H9 (cell line): ENCODE measurements at regions not wholly inside any gene's neighbourhood (a gene's known extent, or its start where the extent isn't known, plus 50 kb on each side); places are given as distances from the start of the nearest gene placed in this dataset.

ENCODE experiments used
- DNase-seq: peaks from one replicate; pipeline ENCODE4 v3.0.0-alpha.2; 2017
- H2AFZ ChIP-seq: one replicate; pipeline ENCODE4 v1.6.1; 2013; ENCODE audit warnings: mild to moderate bottlenecking, low read length, control low read depth, moderate library complexity
- H2AK5ac ChIP-seq: 2 replicates; pipeline ENCODE4 v1.6.1; 2013; ENCODE audit warnings: low read length, control low read depth, mixed read lengths; ENCODE audit not compliant: insufficient read length
- H2BK120ac ChIP-seq: one replicate; pipeline ENCODE4 v1.6.1; 2013; ENCODE audit warnings: low read depth, mild to moderate bottlenecking, low read length, control low read depth, inconsistent platforms; ENCODE audit not compliant: poor library complexity, severe bottlenecking
- H2BK12ac ChIP-seq: 2 replicates; pipeline ENCODE4 v1.6.1; 2013; ENCODE audit warnings: low read length, control low read depth, mixed read lengths, low read depth; ENCODE audit not compliant: insufficient read length
- H2BK15ac ChIP-seq: 2 replicates; pipeline ENCODE4 v1.6.1; 2013; ENCODE audit warnings: low read depth, low read length, control low read depth
- H2BK20ac ChIP-seq: one replicate; pipeline ENCODE4 v1.6.1; 2013; ENCODE audit warnings: low read depth, mild to moderate bottlenecking, low read length, control low read depth, inconsistent platforms; ENCODE audit not compliant: poor library complexity, severe bottlenecking
- H2BK5ac ChIP-seq: 2 replicates; pipeline ENCODE4 v1.6.1; 2013; ENCODE audit warnings: low read length, control low read depth, mixed read lengths; ENCODE audit not compliant: insufficient read length
- H3K14ac ChIP-seq: 2 replicates; pipeline ENCODE4 v1.6.1; 2013; ENCODE audit warnings: low read length, control low read depth; ENCODE audit not compliant: insufficient read depth
- H3K18ac ChIP-seq: 2 replicates; pipeline ENCODE4 v1.6.1; 2013; ENCODE audit warnings: low read depth, mild to moderate bottlenecking, mixed read lengths, low read length, control low read depth; ENCODE audit not compliant: insufficient read length
- H3K23ac ChIP-seq: 2 replicates; pipeline ENCODE4 v1.6.1; 2013; ENCODE audit warnings: low read length, control low read depth, mixed read lengths, low read depth; ENCODE audit not compliant: insufficient read length
- H3K23me2 ChIP-seq: 2 replicates; pipeline ENCODE4 v1.6.1; 2013; ENCODE audit warnings: low read depth, mild to moderate bottlenecking, mixed read lengths, low read length, control low read depth; ENCODE audit not compliant: insufficient read length, poor library complexity, severe bottlenecking
- H3K27ac ChIP-seq: 2 replicates; pipeline ENCODE4 v1.5.1; 2013; ENCODE audit warnings: low read length, control low read depth, mixed read lengths, low read depth; ENCODE audit not compliant: insufficient read length
- H3K27me3 ChIP-seq: 2 replicates; pipeline ENCODE4 v1.6.1; 2013; ENCODE audit warnings: low read length, control low read depth, inconsistent platforms; ENCODE audit not compliant: insufficient read depth
- H3K4ac ChIP-seq: 2 replicates; pipeline ENCODE4 v1.6.1; 2013; ENCODE audit warnings: low read depth, mild to moderate bottlenecking, control low read depth, inconsistent platforms, low read length, moderate library complexity
- H3K4me1 ChIP-seq: 2 replicates; pipeline ENCODE4 v1.6.1; 2013; ENCODE audit warnings: low read length, control low read depth, inconsistent platforms; ENCODE audit not compliant: insufficient read depth
- H3K4me2 ChIP-seq: 2 replicates; pipeline ENCODE4 v1.6.1; 2013; ENCODE audit warnings: low read length, control low read depth, mixed read lengths; ENCODE audit not compliant: insufficient read length, insufficient read depth
- H3K56ac ChIP-seq: 2 replicates; pipeline ENCODE4 v1.6.1; 2013; ENCODE audit warnings: low read depth, mild to moderate bottlenecking, mixed read lengths, low read length, control low read depth; ENCODE audit not compliant: insufficient read length
- H3K79me1 ChIP-seq: 2 replicates; pipeline ENCODE4 v1.6.1; 2013; ENCODE audit warnings: low read depth, mild to moderate bottlenecking, moderate library complexity, low read length, control low read depth, inconsistent platforms; ENCODE audit not compliant: insufficient read depth, poor library complexity, severe bottlenecking
- H3K79me2 ChIP-seq: 2 replicates; pipeline ENCODE4 v1.6.1; 2013; ENCODE audit warnings: low read length, control low read depth, inconsistent platforms; ENCODE audit not compliant: insufficient read depth
- H3K9ac ChIP-seq: 2 replicates; pipeline ENCODE4 v1.6.1; 2013; ENCODE audit warnings: low read length, control low read depth, mixed read lengths; ENCODE audit not compliant: insufficient read length; ENCODE audit errors: extremely low read depth
- H3K9me3 ChIP-seq: one replicate; pipeline ENCODE4 v1.6.1; 2013; ENCODE audit warnings: low read depth, low read length, inconsistent platforms; ENCODE audit not compliant: control insufficient read depth
- H3T11ph ChIP-seq: one replicate; pipeline ENCODE4 v1.6.1; 2013; ENCODE audit warnings: mild to moderate bottlenecking, low read length, control low read depth, inconsistent platforms
- H4K20me1 ChIP-seq: one replicate; pipeline ENCODE4 v1.6.1; 2013; ENCODE audit not compliant: control insufficient read depth, insufficient read length, insufficient read depth
- H4K5ac ChIP-seq: 2 replicates; pipeline ENCODE4 v1.6.1; 2013; ENCODE audit warnings: low read depth, mild to moderate bottlenecking, mixed read lengths, low read length, control low read depth; ENCODE audit not compliant: insufficient read length
- H4K8ac ChIP-seq: replicated peaks from 2 replicates; pipeline ENCODE4 v1.6.1; 2013; ENCODE audit warnings: low read length, control low read depth, mixed read lengths, low read depth; ENCODE audit not compliant: insufficient read length
- H4K91ac ChIP-seq: 2 replicates; pipeline ENCODE4 v1.6.1; 2013; ENCODE audit warnings: low read depth, mild to moderate bottlenecking, moderate library complexity, mixed read lengths, low read length, control low read depth; ENCODE audit not compliant: insufficient read length
- H3K27ac Mint-ChIP-seq, 3 experiments: 2 replicates in 2 of 3; 3 replicates in 1 of 3; pipeline ENCODE4 v1.8.0; 2020 to 2021; ENCODE audit warnings: mixed read lengths in 3 of 3, mild to moderate bottlenecking in 1 of 3, moderate library complexity in 1 of 3
- H3K27me3 Mint-ChIP-seq: 2 replicates; pipeline ENCODE4 v1.8.0; 2021; ENCODE audit warnings: low read depth, mild to moderate bottlenecking, moderate library complexity, mixed read lengths
- H3K36me3 Mint-ChIP-seq, 3 experiments: 2 replicates in 2 of 3; 3 replicates in 1 of 3; pipeline ENCODE4 v1.8.0; 2020 to 2021; ENCODE audit warnings: low read depth in 3 of 3, mixed read lengths in 3 of 3; ENCODE audit not compliant: insufficient read depth in 1 of 3
- H3K4me1 Mint-ChIP-seq, 2 experiments: 2 replicates each; pipeline ENCODE4 v1.8.0; 2020; ENCODE audit warnings: mixed read lengths in 2 of 2
- H3K4me3 Mint-ChIP-seq, 2 experiments: 2 replicates in 1 of 2; 3 replicates in 1 of 2; pipeline ENCODE4 v1.8.0; 2020 to 2021; ENCODE audit warnings: mild to moderate bottlenecking in 2 of 2, mixed read lengths in 2 of 2, moderate library complexity in 1 of 2
- H3K9me3 Mint-ChIP-seq, 2 experiments: 2 replicates in 1 of 2; 3 replicates in 1 of 2; pipeline ENCODE4 v1.8.0; 2020; ENCODE audit warnings: mild to moderate bottlenecking in 2 of 2, mixed read lengths in 2 of 2, moderate library complexity in 1 of 2
- WGBS: extraction: QIAGEN DNeasy Blood & Tissue Kit; methylation state at CpG from one replicate; pipeline ENCODE4 v1.1.7; 2013; ENCODE audit warnings: missing lambda C conversion rate, low lambda C conversion rate, mixed read lengths; ENCODE audit not compliant: insufficient read length; ENCODE audit errors: extremely low coverage; 5-methylcytosine and 5-hydroxymethylcytosine counted together
- TF ChIP-seq, protein P1 (sequence below): fragments of 200-600 bp; sonication (generic); conservative IDR thresholded peaks from 3 replicates; pipeline ENCODE4 v1.8.0; 2021; ENCODE audit warnings: antibody characterized with exemption, mild to moderate bottlenecking

DNA sequence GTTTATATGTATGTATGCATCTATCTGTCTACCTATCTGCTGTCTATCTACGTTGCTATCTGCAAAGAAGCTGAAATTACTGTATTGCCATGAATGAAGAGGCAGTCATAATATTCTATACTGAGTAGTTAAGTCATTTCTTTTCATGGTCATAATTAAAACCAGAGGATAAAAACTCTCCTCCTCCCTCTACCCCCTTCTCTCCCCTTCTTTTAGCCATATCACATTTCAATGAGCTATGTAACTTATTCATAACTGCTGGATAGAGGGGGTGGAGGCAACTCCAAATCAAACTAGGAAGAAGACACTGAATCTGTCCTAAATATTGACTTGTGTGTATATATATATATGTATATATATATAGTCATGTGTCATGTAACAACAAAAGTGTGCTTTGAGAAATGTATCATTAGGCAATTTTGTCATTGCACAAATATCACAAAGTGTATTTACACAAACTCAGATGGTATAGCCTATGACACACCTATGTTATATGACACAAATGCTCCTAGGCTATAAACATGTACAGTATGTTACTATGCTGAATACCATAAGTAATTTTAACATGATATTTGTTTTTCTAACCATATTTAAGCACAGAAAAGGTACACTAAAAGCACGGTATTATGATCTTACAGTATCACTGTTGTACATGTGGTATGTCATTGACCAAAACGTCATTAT is 229.7 kb upstream of the KCNMB2 start:
- H3K56ac ChIP-seq: no peak overlapping the region
- H3K23me2 ChIP-seq: no peaks in the 10 kb centered on the region
- H3K79me2 ChIP-seq: no peaks in the 10 kb centered on the region
- H3K14ac ChIP-seq: no peak overlapping the region
- no peak for DNase-seq
- no peak overlapping the region for H2BK12ac ChIP-seq
- H3K23ac ChIP-seq: no peak overlapping the region
- no peaks in the 10 kb centered on the region for H3K27me3 ChIP-seq
- WGBS: no CpG with 5 or more reads among the region's 3 CpGs
- no peaks in the 10 kb centered on the region for H3K9me3 ChIP-seq
- Mint-ChIP-seq H3K36me3 (no peaks in the 10 kb centered on the region), H3K27me3 (no peaks in the 10 kb centered on the region), H3K4me3 (no peak overlapping the region), H3K9me3 (no peaks in the 10 kb centered on the region), H3K4me1 (no peaks in the 10 kb centered on the region), H3K27ac (no peak overlapping the region)
- H4K5ac ChIP-seq: no peak overlapping the region
- H3K4me2 ChIP-seq: no peak overlapping the region
- H2BK5ac ChIP-seq: no peak overlapping the region
- H4K91ac ChIP-seq: no peak overlapping the region
- no peak overlapping the region for H3T11ph ChIP-seq
- H2BK120ac ChIP-seq: no peak overlapping the region
- H2BK20ac ChIP-seq: no peak overlapping the region
- H2AFZ ChIP-seq: no peak overlapping the region
- no peak overlapping the region for H2AK5ac ChIP-seq
- H3K4me1 ChIP-seq: no peaks in the 10 kb centered on the region
- no peak overlapping the region for H3K4ac ChIP-seq
- no peaks in the 10 kb centered on the region for H4K20me1 ChIP-seq
- no peak overlapping the region for H3K9ac ChIP-seq
- TF ChIP-seq, protein P1, sequence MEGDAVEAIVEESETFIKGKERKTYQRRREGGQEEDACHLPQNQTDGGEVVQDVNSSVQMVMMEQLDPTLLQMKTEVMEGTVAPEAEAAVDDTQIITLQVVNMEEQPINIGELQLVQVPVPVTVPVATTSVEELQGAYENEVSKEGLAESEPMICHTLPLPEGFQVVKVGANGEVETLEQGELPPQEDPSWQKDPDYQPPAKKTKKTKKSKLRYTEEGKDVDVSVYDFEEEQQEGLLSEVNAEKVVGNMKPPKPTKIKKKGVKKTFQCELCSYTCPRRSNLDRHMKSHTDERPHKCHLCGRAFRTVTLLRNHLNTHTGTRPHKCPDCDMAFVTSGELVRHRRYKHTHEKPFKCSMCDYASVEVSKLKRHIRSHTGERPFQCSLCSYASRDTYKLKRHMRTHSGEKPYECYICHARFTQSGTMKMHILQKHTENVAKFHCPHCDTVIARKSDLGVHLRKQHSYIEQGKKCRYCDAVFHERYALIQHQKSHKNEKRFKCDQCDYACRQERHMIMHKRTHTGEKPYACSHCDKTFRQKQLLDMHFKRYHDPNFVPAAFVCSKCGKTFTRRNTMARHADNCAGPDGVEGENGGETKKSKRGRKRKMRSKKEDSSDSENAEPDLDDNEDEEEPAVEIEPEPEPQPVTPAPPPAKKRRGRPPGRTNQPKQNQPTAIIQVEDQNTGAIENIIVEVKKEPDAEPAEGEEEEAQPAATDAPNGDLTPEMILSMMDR: no peak
- H2BK15ac ChIP-seq: no peak overlapping the region
- no peak overlapping the region for H3K27ac ChIP-seq
- no peak overlapping the region for H4K8ac ChIP-seq
- no peaks in the 10 kb centered on the region for H3K79me1 ChIP-seq
- no peak overlapping the region for H3K18ac ChIP-seq
